Cerebellar nuclear complex (tissue), 1 donor: ENCODE measurements at regions not wholly inside any gene's neighbourhood (a gene's known extent, or its start where the extent isn't known, plus 50 kb on each side); places are given as distances from the start of the nearest gene placed in this dataset.
"Not testable (repeated sequence)": the region's sequence is repeated elsewhere in the genome, so short reads cannot be mapped to it uniquely, and the experiment has no call there.

Experiments used
- DNase-seq, 2 experiments: peaks; one replicate each; lab custom pipeline; 2025; lab: John Stamatoyannopoulos, UW

DNA sequence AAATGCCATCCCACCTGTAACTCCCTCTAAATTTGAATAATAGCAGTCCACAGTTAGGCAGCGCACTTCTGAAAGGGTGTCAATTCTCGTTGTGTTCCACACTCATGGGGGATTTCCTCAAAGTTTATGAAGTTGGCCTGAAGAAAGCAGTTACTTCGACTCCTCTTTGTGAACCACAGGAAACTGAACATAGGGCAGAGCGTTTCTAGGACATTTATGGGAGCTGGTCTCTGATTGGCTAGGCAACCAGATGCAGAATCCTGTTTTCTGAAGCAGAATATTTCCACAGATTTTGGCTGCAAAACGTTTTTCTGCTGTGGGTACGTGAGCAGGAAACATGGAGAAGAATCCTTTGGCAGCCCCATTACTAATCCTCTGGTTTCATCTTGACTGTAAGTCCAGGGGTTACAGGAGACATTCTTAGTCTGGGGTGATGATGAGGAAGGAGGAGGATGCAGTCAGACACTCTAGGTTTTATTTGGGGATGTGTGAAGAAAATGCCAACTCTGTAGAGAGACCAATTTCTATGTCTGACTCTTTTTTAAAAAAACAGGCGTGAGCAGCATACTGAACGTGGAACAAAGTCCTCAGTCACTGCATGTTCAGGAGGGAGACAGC lies 431.5 kb upstream of the OR4E1 start:
- DNase-seq: no peak

DNA sequence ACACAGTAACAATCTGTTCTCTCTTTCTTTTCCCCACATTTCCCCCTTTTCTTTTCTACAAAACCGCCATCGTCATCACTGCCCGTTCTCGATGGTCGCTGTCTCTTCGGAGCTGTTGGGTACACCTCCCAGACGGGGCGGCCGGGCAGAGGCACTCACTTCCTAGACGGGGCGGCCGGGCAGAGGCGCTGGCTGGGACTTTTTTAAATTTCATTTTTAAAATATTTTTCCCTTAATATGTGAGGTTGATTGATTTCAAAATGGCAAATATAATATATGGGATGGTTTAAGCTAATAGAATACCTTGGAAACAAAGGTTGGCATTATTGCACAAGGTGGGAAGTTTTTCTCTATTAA lies 427.1 kb upstream of the OR4E1 start:
- DNase-seq: not testable (repeated sequence)

DNA sequence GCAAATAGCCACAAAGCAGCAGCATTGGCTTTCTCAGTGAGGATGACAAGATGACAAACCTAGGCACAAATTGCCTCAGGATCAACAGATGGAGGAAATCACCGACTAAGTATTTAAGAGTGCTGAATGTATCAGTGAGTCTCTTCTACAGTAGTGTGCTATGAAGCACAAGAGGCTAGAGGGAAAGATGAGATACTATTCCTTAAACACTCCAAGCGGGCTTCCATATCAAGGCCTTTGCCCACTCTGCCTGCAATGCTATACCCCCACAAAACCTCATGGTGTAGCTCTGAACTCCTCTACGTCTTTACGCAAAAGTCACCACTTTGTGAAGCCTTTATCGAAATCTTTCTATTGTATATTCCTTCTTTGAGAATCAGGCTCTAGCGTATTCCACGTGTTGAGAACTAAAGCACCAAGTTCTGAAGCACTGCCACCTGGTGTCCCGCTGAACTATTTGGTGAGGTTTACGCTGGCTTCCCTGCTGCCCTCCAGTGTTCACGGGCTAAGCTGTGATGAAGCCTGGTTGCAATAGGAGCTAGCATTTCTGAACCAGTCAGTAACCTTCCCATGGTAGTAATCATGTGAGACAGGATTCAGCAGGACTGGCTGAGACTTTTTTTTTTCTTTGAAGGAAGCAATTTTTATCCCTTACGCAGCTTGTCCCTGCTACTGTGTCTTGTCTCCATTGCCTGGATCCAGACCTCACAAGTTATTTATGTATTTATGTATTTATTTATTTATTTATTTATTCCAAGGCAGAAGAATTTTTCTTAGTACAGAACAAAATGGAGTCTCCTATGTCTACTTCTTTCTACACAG lies 426.5 kb upstream of the OR4E1 start:
- DNase-seq: no peak

DNA sequence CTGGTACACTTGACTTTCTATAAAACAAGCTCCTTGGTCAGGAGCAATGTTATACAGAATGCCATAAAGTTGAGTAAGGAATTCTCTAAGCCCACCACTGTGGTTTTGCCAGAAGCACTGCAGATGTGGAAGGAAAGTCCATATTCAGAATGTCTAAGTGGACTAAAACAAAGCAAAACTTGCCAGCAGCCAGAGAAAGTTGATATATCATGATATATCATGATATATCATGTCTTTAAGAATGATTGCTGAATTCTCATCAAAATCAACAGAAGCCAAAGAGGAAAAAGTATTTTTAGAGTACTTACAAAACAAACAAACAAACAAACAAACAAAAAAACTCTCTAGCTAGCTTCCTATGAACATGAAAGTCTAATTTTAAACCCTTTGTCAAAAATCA lies 424.8 kb upstream of the OR4E1 start:
- DNase-seq: no peak

DNA sequence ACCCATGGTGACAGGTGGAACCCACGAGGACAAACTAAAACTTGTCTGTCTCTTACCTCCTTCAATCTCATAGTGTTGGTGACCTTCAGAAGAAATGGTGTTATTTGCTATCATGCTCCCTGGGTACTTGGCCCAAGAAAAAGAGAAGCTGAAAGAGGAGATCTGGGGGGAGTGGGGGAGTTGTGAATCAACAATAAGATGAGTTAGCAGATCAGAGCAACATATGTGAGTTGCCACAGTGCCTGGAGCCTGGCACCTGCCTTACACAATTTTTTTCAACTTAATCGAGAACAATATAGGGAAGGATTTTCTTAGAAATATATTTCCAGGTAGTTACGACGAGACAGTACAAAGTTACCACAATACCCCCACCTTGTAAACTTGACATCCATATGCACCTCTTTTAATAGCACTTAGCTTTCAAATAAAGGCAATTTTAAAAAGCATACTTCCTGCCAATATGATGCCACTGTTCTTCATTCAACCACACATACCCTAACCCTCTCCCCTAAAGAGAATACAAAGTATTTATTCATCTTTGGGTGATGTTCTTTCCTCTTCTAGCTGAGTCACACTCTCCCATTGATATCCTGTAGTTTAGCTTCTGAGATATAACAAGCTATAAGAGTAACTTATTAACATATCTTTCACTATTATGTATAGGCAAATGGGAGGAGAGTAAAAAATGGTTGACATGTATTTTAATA lies 424.1 kb upstream of the OR4E1 start:
- no peak for DNase-seq

DNA sequence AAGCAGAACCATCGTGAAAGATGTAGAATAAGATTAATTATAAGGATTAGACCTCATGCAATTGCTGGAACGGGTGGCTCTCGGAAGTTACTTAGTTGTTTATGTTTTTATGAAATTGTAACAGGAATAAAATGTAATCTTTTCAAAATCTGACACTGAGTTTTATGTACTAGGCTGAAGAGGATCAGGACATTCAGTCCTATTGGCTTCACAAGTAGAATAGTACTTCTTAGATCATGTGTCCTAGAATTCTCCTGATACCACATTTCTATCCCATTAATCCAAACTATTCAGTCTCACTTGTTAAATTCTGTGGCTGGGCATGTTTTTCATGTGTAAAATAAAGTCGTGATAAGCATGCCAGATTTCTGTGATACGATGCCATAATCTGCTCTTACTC lies 423.5 kb upstream of the OR4E1 start:
- no peak for DNase-seq

DNA sequence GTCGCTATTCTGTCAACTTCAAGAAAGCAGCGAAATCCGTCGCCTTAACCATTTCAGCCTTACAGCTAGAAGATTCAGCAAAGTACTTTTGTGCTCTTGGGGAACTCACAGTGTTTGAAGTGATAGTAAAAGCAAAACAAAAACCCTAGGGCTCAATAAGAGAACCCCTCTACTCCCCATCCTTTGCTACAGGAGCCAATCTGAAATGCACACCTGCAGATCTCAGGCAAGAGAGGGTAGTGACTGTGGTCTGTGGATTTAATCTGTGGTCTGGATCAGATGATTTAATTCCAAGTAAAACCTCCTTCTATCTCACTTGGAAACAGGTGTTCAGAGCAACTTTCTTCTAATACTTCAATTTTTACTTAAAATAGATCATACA lies 422.9 kb upstream of the OR4E1 start:
- DNase-seq: no peak

DNA sequence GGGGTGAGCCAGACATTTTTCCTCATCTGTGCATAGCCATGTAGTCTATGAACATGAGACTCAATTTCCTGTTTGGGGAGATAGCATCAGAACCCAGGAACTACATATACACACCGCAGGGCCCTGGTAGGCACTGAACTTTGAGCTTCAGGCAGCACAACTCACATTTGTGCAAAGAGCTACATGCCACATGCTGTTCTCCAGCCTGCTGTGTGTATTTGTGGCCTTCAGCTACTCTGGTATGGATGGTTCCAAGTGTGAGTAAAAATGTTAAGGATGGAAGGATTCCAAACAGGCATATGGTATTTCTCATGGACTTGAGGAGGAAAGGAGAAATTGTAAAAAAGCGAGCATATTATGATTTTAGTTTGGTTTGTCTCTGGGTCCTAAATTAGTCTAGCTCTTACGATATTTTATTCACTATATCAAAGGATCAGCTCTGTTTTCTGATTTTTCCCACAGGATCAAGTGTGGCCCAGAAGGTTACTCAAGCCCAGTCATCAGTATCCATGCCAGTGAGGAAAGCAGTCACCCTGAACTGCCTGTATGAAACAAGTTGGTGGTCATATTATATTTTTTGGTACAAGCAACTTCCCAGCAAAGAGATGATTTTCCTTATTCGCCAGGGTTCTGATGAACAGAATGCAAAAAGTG lies 422.4 kb upstream of the OR4E1 start:
- no peak for DNase-seq

DNA sequence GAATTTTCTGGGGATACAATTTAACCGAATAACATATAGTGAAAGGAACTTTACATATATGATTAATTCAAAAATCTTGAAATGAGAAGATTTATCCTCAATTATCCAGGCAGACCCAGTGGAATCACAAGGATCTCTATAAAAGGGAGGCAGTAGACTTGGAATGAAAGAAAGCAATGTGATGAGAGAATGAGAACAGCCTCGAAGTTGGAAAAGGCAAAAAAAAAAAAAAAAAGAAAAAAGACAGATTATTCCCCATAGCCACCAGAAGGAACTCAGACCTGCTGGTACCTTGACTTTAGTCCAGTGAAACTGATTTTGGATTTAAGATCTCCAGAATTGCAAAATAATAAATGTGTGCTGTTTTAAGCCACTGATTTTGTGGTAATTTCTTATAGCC lies 416.3 kb upstream of the OR4E1 start:
- DNase-seq: no peak

DNA sequence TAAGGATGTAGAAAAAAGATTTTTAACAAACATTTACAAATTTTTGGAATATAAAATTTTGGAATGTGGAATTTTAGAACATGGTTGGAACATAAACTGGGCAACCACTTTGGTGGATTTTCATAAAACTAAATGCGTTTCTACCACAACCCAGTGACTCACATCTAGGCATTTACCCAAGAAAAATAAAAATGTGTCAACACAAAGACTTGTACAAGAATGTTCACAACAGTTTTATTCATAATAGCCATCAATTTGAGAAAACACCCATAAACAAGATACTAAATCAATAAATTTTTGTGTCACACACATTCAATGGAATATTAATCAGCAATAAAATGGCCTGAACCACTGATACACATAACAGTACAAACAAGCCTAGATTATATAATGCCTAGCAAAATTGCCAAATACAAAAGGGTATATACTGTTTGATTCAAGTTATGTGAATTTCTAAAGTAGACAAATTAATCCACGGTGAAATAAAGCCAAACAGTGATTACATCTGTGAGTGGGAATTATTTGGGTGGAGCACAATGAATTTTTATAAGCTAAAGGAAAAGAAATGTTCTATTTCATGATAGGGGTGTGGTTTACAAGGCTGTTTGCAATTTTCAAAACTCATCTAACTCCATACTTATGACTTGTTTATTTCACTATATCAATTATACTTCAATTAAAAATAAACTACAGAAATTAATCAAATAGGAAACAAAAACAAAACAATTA lies 415.2 kb upstream of the OR4E1 start:
- no peak for DNase-seq

DNA sequence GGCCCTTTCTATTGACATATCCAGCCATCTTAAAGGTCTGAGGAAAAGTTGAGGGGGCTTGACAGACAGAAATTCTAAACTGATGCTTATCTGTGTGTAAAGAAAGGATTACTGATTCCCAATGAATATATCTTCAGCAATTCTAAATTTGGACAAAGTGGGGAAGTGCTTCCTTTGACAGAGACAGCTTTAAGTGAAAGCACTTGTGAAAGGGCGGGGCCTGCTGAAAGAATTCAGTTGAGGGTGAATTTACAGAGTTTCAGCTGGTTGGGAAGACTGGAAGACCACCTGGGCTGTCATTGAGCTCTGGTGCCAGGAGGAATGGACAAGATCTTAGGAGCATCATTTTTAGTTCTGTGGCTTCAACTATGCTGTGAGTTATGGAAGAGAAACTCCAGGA lies 412.5 kb upstream of the OR4E1 start:
- DNase-seq: no peak

DNA sequence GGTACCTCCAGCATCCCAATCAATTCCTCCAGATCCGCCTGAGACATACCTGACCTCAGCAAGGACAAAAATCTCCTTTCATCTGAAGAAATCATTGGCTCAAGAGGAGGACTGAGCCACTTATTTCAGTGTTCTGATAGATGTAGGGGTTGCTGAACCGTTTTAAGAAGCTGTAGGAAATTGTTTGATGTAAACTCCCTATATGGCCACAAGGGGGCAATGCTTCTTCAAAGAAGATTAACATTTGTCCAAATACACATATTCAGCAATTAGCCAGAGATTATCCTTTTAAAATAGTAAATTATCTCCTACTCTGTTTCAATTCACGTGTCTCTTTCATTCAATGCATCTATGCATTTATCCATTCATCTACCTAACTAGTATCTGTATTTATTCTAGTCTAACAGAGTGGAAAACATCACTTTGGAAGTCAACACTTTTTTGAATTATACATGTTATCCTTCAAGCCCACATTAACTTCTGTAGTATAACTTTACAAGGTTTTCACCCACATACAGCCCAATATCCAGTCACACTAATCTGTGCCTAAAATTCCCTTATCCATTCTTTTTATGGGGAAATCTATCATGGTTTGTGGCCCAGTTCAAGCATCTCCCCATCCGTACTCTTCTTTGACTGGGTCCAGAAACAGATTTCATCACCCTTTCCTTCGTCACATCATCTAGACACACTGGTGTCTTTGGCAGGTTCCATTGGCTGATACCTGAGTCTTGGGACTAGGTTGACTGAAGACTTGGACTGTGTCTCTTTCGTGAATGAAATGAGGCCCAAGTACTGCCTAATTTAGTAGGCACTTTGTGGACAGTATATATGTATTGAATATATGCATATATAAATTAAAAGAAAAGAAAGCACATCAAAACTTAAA lies 411.0 kb upstream of the OR4E1 start:
- no peak for DNase-seq

DNA sequence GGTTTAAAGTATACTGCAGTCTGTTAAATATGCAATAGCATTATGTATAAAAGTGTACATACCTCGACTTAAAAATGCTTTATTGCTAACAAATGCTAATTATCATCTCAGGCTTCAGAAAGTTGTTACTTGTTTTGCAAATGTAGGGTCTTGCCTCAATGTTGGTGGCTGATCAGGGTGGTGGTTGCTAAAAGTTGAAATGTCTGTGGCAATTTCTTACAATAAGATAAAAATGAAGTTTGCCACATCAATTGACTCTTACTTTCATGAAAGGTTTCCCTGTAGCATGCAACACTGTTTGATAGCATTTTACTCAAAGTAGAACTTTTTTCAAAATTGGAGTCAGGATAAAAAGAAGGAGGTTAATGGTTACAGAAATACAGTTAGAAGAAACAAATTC lies 407.7 kb upstream of the OR4E1 start:
- no peak for DNase-seq

DNA sequence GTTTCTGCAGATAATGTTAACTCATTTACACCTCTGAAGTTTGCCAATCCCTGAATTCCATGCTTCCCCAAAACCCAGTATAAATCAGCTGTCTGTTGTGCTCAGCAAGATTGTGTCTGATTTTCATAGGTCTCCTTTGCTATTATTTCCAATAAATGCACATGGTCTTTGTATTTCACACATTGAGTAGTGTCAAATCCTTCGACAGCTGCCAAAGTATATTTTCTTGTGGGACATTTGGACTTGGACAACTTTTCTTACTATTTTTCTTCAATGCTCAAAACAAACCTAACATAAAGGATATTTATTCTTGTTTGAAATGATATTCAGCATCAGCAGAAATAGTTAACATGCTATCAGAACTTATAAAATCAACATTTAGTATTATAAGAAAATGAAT lies 406.1 kb upstream of the OR4E1 start:
- no peak for DNase-seq

DNA sequence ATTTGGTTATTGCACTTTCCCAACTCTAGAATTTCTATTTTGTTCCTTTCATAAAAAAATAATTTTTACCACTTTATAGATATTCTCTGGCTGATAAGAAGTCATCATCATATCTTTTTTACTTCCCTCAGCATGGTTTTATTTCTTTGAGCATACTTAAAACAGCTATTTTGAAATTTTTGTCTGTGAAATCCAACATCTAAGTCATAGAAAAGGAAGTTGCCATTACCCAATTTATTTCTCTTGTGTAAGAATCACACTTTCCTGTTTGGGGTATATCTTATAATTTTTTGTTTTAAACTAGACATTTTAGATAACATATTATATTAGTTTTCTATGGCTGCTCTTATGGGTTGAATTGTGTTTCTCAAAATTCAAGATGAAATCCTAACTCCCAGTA lies 400.2 kb upstream of the OR4E1 start:
- DNase-seq: no peak

DNA sequence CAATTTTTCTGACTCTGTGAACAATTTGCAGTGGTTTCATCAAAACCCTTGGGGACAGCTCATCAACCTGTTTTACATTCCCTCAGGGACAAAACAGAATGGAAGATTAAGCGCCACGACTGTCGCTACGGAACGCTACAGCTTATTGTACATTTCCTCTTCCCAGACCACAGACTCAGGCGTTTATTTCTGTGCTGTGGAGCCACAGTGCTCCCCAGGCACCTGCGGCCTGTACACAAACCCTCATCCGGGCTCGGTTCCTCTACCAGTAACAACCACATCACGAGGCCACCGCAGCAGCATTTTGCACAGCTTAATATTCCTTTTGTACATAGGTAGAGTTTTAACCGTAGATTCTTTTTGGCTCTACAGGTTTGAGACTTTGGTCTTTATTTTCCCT lies 397.4 kb upstream of the OR4E1 start:
- no peak for DNase-seq

DNA sequence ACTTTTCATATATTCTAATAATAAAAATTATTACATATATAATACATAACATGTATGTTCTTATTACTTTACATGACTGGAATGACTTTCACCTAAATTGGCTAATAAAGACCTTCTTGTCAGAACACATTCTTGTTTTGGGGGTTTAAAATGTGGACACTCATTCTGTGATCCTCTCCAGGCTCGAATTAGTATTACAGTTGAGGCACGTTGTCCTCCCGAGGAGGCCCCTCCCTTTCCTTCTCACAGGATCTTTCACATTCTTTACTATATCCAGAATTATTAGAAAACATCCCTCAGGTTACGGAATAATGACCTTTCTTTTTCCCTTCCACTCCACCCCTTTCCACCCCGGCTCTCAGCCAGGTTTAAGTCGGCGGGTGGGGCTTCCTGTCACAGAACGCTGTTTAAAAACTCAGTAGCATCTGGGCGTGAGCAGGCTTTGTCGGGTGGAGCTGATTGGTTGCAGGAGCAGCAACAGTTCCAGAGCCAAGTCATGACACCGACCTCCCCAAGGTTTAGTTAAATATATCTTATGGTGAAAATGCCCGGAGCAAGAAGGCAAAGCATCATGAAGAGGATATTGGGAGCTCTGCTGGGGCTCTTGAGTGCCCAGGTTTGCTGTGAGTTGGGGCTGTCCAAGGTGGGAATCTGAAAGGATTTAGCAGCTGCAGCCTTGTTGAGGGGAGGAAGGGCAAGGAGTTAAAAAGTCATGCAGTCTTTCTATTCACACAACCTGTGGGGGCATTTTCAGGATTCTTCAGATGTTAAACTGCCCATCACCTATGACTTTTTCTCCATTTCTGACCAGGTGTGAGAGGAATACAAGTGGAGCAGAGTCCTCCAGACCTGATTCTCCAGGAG lies 396.7 kb upstream of the OR4E1 start:
- no peak for DNase-seq

DNA sequence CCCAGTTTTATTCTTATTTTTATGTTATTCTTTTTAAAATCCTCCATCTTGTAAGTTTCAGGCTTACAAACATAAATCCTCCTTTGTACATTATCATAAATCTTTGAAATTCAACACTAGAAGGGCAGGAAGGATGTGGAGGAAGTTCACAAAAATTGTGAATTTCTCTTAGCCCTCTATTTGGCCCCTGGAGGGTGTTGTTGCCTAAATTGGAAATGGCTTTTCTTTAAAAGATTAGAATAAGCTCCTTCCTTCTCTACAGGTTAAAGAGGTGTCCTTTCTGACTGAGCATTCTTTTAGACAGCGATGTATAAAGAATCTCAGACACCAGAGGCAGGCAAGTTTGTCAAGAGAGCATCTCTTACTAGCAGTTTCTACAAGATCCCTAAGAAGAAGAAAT lies 391.7 kb upstream of the OR4E1 start:
- DNase-seq: no peak

DNA sequence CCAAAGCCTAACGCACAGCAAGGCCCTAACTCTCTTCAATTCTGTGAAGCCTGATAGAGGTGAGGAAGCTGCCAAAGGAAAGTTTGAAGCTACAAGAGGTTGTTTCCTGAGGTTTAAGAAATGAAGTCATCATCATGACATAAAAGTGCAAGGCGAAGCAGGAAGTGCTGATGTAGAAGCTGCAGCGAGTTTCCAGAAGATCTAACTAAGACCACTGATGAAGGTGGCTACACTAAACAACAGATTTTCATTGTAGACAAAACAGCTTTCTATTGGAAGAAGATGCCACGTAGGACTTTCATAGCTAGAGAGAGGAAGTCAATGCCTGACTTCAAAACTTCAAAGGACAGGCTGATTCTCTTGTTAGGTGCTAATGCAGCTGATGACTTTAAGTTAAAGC lies 385.6 kb upstream of the OR4E1 start:
- no peak for DNase-seq

DNA sequence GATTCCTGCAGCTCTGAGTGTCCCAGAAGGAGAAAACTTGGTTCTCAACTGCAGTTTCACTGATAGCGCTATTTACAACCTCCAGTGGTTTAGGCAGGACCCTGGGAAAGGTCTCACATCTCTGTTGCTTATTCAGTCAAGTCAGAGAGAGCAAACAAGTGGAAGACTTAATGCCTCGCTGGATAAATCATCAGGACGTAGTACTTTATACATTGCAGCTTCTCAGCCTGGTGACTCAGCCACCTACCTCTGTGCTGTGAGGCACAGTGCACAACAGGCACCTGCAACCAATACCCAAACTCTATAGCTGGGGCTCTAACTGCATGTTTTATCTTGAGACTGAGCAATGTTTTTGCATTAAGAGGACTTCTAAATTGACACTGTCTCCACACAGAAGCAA lies 379.2 kb upstream of the OR4E1 start:
- no peak for DNase-seq
